ENCODE measurements at regions not wholly inside any gene's neighbourhood (a gene's known extent, or its start where the extent isn't known, plus 50 kb on each side); places are given as distances from the start of the nearest gene placed in this dataset.

- DNase-seq (ENCODE audit: extremely low read depth, low read depth), result no peak
- TF ChIP-seq CTCF (IDR thresholded peaks at IDR 0.05; ENCODE audit: low read depth, low read length), result no peak
Measured at GRCh38 chr4:171621646-171622045, 191.6 kb upstream of the GALNTL6 start.

GRCh38 chr4:171612907-171613306 is 200.3 kb upstream of the GALNTL6 start:
- no peak for DNase-seq (ENCODE audit: extremely low read depth, low read depth)
- no peak for TF ChIP-seq CTCF (IDR thresholded peaks at IDR 0.05; ENCODE audit: low read depth, low read length)

GRCh38 chr4:171602638-171603355 is 210.4 kb upstream of the GALNTL6 start:
- no peak for TF ChIP-seq CTCF (IDR thresholded peaks at IDR 0.05; ENCODE audit: low read depth, low read length)
- DNase-seq (ENCODE audit: extremely low read depth, low read depth), result no peak

GRCh38 chr4:171601091-171601490 is 212.1 kb upstream of the GALNTL6 start:
- TF ChIP-seq CTCF (IDR thresholded peaks at IDR 0.05; ENCODE audit: low read depth, low read length), result no peak
- DNase-seq (ENCODE audit: extremely low read depth, low read depth), result no peak

- no peak for TF ChIP-seq CTCF (IDR thresholded peaks at IDR 0.05; ENCODE audit: low read depth, low read length)
- DNase-seq (ENCODE audit: extremely low read depth, low read depth), result no peak
Measured at GRCh38 chr4:171599628-171600027, 213.6 kb upstream of the GALNTL6 start.

- no peak for TF ChIP-seq CTCF (IDR thresholded peaks at IDR 0.05; ENCODE audit: low read depth, low read length)
- DNase-seq (ENCODE audit: extremely low read depth, low read depth), result no peak
Measured at GRCh38 chr4:171594293-171594692, 218.9 kb upstream of the GALNTL6 start.

GRCh38 chr4:171590716-171591115 is 222.5 kb upstream of the GALNTL6 start:
- no peak for DNase-seq (ENCODE audit: extremely low read depth, low read depth)
- TF ChIP-seq CTCF (IDR thresholded peaks at IDR 0.05; ENCODE audit: low read depth, low read length), result no peak

Data from AG09319 (cell line).